ENCODE measurements at regions not wholly inside any gene's neighbourhood (a gene's known extent, or its start where the extent isn't known, plus 50 kb on each side); places are given as distances from the start of the nearest gene placed in this dataset.

DNA sequence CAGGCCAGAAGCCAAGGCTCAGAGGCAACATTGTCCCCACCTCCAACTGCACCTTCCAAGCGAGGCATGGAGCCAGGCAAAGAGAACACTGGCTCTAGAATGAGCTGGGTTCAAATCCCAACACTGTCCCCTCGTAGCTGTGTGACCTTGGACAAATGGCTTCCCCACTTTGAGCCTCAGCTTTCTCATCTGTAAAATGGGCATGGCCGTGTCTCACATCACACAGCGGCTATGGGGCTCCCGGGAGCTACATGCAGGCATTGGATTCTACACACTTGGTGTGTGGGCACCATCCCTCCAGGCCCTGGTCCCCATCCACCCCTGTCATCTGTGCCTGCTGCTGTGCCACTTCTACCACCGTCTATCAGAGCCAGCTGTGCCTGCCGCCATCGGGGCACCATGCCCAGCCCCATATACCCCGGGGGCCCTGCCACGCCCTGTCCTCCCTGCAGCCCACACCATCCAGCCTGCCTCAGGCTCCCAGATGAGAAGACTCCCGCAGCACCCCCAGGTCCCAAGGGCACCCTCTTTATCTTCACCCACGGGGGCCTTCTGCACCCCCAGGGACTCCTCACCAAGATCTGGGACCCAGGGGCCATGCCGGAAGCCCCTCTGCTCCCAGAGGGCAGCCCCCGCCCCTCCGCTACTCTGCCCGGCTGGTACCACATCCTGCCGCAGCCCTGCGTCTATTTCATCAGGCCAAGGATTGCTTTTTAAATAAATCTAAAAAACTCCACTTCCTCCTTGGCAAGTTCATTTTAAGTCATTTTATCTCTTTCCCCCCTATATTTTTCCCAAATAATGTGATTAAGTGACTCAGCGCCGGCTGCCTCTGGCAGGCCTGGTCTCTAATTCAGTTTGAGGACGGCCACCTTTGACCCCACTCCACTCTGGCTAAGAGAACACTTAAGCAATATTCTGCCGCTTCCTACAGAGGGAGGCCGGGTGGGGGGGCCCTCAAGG, 107.8 kb upstream of the TARDBP start:
- Histone ChIP-seq H3K79me2 (ENCODE audit: insufficient read depth, low read length) (no peaks in the 10 kb centered on the region), H2AFZ (ENCODE audit: insufficient read depth, low read depth, low read length, poor library complexity, severe bottlenecking) (peak overlapping the region; percentile 59), H3K36me3 (replicated peaks in 1 of 2; ENCODE audit: control insufficient read depth in 1 of 2, insufficient read depth in 2 of 2, low read length in 2 of 2) (no peaks in the 10 kb centered on the region), H3K27me3 (ENCODE audit: control insufficient read depth in 2 of 2, insufficient read depth in 2 of 2, low read length in 2 of 2) (no peaks in the 10 kb centered on the region), H4K20me1 (ENCODE audit: insufficient read depth, low read length) (no peaks in the 10 kb centered on the region), H3K4me2 (replicated peaks; ENCODE audit: extremely low read depth, low read length, poor library complexity, severe bottlenecking) (peak overlapping the region; percentile 41), H3K27ac (ENCODE audit: low read depth in 1 of 2, low read length in 2 of 2) (no peak overlapping the region), H3K4me3 (replicated peaks in 1 of 3; ENCODE audit: low read depth in 2 of 3, low read length in 3 of 3) (peak overlapping the region in 1 of 3 experiments; percentile 34), H3K9me3 (replicated peaks in 1 of 2; ENCODE audit: control insufficient read depth in 1 of 2, insufficient read depth in 1 of 2, low read length in 2 of 2) (no peaks in the 10 kb centered on the region), H3K4me1 (ENCODE audit: control insufficient read depth in 1 of 2, insufficient read depth in 2 of 2, low read length in 2 of 2) (peaks cover 25 to 28% of the 10 kb centered on the region in 2 donors), H3K9ac (ENCODE audit: insufficient read depth, low read length, poor library complexity, severe bottlenecking) (peak overlapping the region; percentile 46)
- TF ChIP-seq, protein P1, sequence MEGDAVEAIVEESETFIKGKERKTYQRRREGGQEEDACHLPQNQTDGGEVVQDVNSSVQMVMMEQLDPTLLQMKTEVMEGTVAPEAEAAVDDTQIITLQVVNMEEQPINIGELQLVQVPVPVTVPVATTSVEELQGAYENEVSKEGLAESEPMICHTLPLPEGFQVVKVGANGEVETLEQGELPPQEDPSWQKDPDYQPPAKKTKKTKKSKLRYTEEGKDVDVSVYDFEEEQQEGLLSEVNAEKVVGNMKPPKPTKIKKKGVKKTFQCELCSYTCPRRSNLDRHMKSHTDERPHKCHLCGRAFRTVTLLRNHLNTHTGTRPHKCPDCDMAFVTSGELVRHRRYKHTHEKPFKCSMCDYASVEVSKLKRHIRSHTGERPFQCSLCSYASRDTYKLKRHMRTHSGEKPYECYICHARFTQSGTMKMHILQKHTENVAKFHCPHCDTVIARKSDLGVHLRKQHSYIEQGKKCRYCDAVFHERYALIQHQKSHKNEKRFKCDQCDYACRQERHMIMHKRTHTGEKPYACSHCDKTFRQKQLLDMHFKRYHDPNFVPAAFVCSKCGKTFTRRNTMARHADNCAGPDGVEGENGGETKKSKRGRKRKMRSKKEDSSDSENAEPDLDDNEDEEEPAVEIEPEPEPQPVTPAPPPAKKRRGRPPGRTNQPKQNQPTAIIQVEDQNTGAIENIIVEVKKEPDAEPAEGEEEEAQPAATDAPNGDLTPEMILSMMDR (IDR thresholded peaks at IDR 0.05), result no peak
- WGBS (ENCODE audit: insufficient coverage), result 20% methylated on average over 20 of the region's 23 CpGs
- Mint-ChIP-seq H3K27ac (peak overlapping the region in 4 of 7 donors; percentile 7 to 73 (median 66)), H3K36me3 (no peaks in the 10 kb centered on the region), H3K27me3 (ENCODE audit: low read depth in 3 of 3) (peaks cover 2 to 6% (median 2%) of the 10 kb centered on the region in 3 donors), H3K9me3 (no peaks in the 10 kb centered on the region), H3K4me3 (peak overlapping the region in 1 of 2 donors; percentile 68), H3K4me1 (peaks cover 35% of the 10 kb centered on the region)
- DNase-seq, result no peak
- intact Hi-C loops (cut with micrococcal nuclease), result no loop called here

DNA sequence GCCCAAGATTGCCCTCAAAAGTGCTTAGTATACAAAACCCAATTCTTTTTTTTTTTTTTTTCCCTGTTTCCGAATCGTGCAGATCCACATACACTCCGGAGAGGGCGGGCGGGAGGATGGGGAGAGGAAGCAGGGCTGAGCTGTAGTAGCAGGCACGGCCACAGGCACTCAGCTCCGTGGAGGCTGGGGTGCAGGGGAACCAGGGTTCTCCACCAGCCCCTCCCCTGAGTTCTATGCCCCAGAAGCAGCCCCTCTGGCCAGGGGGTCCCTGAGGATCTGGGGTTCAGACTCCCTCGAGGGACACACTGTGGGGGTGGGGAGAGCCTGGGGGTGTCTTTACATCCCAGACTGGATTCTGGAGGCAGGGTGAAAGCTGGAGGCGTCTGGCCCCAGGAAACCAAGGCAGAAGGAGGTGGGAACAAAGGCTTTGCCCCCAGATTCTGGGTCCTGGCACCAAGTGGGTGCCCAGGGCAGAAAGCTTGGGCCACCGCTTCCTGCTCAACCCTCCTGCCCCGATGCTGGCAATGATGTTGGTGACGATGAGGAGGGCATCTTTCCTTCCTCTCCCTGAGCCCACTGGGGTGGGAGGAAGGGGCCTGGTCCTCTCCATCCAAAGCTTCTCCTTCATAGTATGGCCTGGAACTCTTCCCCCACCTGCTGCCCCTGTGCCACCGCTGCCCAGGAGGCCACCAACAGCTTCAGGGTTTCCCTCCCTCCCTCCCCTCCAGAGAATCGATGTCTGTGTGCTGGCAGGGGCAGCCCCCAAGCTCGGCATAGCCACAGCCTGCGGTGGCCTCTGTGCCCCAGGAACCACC, 106.4 kb upstream of the TARDBP start:
- no peak overlapping the region for H2AFZ ChIP-seq (ENCODE audit: insufficient read depth, low read depth, low read length, poor library complexity, severe bottlenecking)
- H3K4me2 ChIP-seq (replicated peaks; ENCODE audit: extremely low read depth, low read length, poor library complexity, severe bottlenecking), result no peak overlapping the region
- intact Hi-C loops (cut with micrococcal nuclease), result no loop called here
- no peaks in the 10 kb centered on the region for H3K79me2 ChIP-seq (ENCODE audit: insufficient read depth, low read length)
- H3K9me3 Mint-ChIP-seq, result no peaks in the 10 kb centered on the region
- no peak overlapping the region for H3K4me3 Mint-ChIP-seq
- no peaks in the 10 kb centered on the region for H3K9me3 ChIP-seq (replicated peaks in 1 of 2; ENCODE audit: control insufficient read depth in 1 of 2, insufficient read depth in 1 of 2, low read length in 2 of 2)
- H3K27me3 Mint-ChIP-seq (ENCODE audit: low read depth in 3 of 3), result peaks cover 2 to 6% (median 3%) of the 10 kb centered on the region in 3 donors
- no peaks in the 10 kb centered on the region for H4K20me1 ChIP-seq (ENCODE audit: insufficient read depth, low read length)
- H3K27me3 ChIP-seq (ENCODE audit: control insufficient read depth in 2 of 2, insufficient read depth in 2 of 2, low read length in 2 of 2), result no peaks in the 10 kb centered on the region
- TF ChIP-seq, protein P1 (IDR thresholded peaks at IDR 0.05), result no peak
- no peak overlapping the region for H3K27ac ChIP-seq (ENCODE audit: low read depth in 1 of 2, low read length in 2 of 2)
- peaks cover 35% of the 10 kb centered on the region for H3K4me1 Mint-ChIP-seq
- 23% methylated on average over 4 of the region's 16 CpGs for WGBS (ENCODE audit: insufficient coverage)
- no peaks in the 10 kb centered on the region for H3K36me3 ChIP-seq (replicated peaks in 1 of 2; ENCODE audit: control insufficient read depth in 1 of 2, insufficient read depth in 2 of 2, low read length in 2 of 2)
- H3K36me3 Mint-ChIP-seq, result no peaks in the 10 kb centered on the region
- peak overlapping the region in 1 of 7 donors; percentile 18 for H3K27ac Mint-ChIP-seq
- peak overlapping the region; percentile 21 for H3K9ac ChIP-seq (ENCODE audit: insufficient read depth, low read length, poor library complexity, severe bottlenecking)
- no peak overlapping the region for H3K4me3 ChIP-seq (replicated peaks in 1 of 3; ENCODE audit: low read depth in 2 of 3, low read length in 3 of 3)
- DNase-seq, result no peak
- H3K4me1 ChIP-seq (ENCODE audit: control insufficient read depth in 1 of 2, insufficient read depth in 2 of 2, low read length in 2 of 2), result peaks cover 25 to 28% of the 10 kb centered on the region in 2 donors

Measured in CD14-positive monocyte (primary cell).